ENCODE measurements at regions not wholly inside any gene's neighbourhood (a gene's known extent, or its start where the extent isn't known, plus 50 kb on each side); places are given as distances from the start of the nearest gene placed in this dataset.

DNA sequence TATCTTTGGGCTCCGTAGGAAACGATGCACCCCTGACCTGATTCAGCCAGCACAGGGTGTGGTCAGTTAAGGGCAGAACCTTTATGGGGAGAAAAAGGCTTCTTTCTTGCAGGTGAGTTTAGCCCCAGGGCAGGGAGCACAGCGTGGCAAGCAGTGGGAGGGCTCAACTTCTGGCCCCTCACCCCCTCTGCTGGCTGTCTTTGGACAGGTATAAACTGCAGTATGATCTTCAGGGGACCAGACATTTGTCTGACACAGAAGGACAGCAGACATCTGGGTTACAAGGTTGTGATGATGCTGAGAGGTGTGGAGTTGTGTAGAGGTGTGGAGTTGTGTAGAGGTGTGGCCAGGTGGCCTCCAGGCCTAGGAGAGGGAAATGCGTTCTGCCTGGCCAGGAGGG is 324.0 kb upstream of the PLET1 start:
- TF ChIP-seq, protein P1, sequence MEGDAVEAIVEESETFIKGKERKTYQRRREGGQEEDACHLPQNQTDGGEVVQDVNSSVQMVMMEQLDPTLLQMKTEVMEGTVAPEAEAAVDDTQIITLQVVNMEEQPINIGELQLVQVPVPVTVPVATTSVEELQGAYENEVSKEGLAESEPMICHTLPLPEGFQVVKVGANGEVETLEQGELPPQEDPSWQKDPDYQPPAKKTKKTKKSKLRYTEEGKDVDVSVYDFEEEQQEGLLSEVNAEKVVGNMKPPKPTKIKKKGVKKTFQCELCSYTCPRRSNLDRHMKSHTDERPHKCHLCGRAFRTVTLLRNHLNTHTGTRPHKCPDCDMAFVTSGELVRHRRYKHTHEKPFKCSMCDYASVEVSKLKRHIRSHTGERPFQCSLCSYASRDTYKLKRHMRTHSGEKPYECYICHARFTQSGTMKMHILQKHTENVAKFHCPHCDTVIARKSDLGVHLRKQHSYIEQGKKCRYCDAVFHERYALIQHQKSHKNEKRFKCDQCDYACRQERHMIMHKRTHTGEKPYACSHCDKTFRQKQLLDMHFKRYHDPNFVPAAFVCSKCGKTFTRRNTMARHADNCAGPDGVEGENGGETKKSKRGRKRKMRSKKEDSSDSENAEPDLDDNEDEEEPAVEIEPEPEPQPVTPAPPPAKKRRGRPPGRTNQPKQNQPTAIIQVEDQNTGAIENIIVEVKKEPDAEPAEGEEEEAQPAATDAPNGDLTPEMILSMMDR (IDR thresholded peaks at IDR 0.05), result no peak
- no peak for TF ChIP-seq EP300 (IDR thresholded peaks at IDR 0.05)
- no peak for TF ChIP-seq POLR2A (IDR thresholded peaks at IDR 0.05)

Data from ovary (tissue), 3 donors.